GM12872 (cell line): ENCODE measurements at regions not wholly inside any gene's neighbourhood (a gene's known extent, or its start where the extent isn't known, plus 50 kb on each side); places are given as distances from the start of the nearest gene placed in this dataset.

Experiments
- CTCF ChIP-seq: IDR thresholded peaks from 3 replicates; pipeline ENCODE4 v1.5.1; 2011; ENCODE audit warnings: low read depth, mild to moderate bottlenecking, low read length, moderate library complexity; ENCODE audit not compliant: insufficient read depth

GRCh38 chr1:30635391-30635975 lies 87.9 kb downstream of the MATN1 start:
- no peak for TF ChIP-seq CTCF

- TF ChIP-seq CTCF, result no peak
These were observed 88.9 kb downstream of the MATN1 start for GRCh38 chr1:30634507-30634906.

DNA sequence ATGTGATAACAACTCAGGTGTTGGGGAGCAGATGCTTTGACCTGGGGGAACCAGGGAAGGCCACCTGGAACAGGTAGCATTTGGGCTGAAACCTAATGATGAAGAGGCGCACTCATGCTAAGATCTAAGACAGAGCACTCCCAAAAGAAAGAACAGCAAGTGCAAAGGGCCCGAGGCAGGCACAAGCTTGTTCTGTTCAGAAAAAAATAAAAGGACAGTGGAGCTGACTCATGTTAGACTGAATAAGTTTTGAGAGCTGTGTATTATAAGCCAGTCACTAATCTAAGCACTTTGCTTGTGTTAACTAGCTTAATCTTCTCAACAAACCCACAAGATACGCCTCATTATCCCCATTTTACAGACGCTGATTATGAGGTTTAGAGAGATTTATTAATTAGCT lies 90.1 kb downstream of the MATN1 start:
- no peak for TF ChIP-seq CTCF

- TF ChIP-seq CTCF, result no peak
These were observed 90.9 kb downstream of the MATN1 start for GRCh38 chr1:30632481-30632880.

- no peak for TF ChIP-seq CTCF
These were observed 91.7 kb downstream of the MATN1 start for GRCh38 chr1:30631700-30632099.

GRCh38 chr1:30629501-30629900 lies 93.9 kb downstream of the MATN1 start:
- TF ChIP-seq CTCF, result no peak

GRCh38 chr1:30627994-30628393 lies 95.4 kb downstream of the MATN1 start:
- TF ChIP-seq CTCF, result no peak
